T-helper 2 cell treated with Interferon-gamma antibody and Interleukin-4, amounts not matched to agents 5 μg/mL and 100 μg/mL, for 36 hours (primary cell): ENCODE measurements at regions not wholly inside any gene's neighbourhood (a gene's known extent, or its start where the extent isn't known, plus 50 kb on each side); places are given as distances from the start of the nearest gene placed in this dataset.
"Not testable (repeated sequence)": the region's sequence is repeated elsewhere in the genome, so short reads cannot be mapped to it uniquely, and the experiment has no call there.

Source experiments
- DNase-seq: peaks from one replicate; pipeline ENCODE4 v3.0.0; 2021; ENCODE audit warnings: low spot score
- H3K27ac Mint-ChIP-seq: one replicate; pipeline ENCODE4 v1.8.0; 2021; ENCODE audit warnings: mild to moderate bottlenecking, mixed read lengths
- H3K27me3 Mint-ChIP-seq: one replicate; pipeline ENCODE4 v1.8.0; 2021; ENCODE audit warnings: low read depth, mixed read lengths
- H3K36me3 Mint-ChIP-seq: one replicate; pipeline ENCODE4 v1.8.0; 2021; ENCODE audit warnings: low read depth, mixed read lengths
- H3K4me1 Mint-ChIP-seq: one replicate; pipeline ENCODE4 v1.8.0; 2021; ENCODE audit warnings: low read depth, mixed read lengths
- H3K4me3 Mint-ChIP-seq: one replicate; pipeline ENCODE4 v1.8.0; 2022; ENCODE audit warnings: mild to moderate bottlenecking, moderate library complexity, mixed read lengths
- H3K9me3 Mint-ChIP-seq: one replicate; pipeline ENCODE4 v1.8.0; 2021; ENCODE audit warnings: mixed read lengths

DNA sequence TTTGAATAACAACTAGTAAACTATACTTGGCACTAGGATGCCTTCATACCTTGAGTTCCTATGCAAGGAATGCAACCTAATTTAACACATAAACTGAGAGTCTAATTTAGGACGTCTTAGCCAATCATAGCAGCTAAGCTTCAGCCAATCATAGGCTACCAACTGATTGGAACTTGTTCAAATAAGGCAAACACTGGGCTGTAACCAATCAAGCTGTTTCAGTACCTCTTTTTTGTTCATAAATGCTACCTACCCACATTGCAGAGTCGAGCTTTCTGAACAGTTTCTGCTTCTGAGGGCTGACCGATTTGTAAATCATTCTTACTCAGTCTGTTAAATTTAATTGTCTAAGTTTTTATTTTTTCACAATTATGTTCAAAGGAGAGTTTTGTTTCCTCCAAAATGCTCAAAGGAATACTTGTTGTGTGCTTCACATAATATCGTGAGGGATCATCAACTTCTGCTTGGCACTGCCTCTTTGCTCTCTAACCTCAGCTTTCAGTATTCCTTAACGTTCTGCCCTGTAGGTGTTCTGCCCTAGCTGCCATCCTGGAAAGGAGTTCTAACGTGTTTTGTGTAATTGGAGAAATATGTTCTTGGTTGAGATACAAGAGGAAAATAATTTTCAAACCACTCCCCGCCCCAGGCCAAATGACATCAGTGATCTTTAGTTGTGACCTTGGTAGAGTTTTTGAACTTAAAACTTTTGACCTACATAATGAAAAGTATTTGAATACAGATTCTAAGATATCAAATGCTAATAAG, 380.4 kb upstream of the MIS18BP1 start:
- Mint-ChIP-seq H3K4me1 (no peaks in the 10 kb centered on the region), H3K4me3 (no peak overlapping the region), H3K27ac (no peak overlapping the region), H3K27me3 (no peaks in the 10 kb centered on the region), H3K36me3 (peaks cover 2% of the 10 kb centered on the region), H3K9me3 (peaks cover 36% of the 10 kb centered on the region)
- DNase-seq, result no peak

GRCh38 chr14:45621731-45622130, 368.7 kb upstream of the MIS18BP1 start:
- Mint-ChIP-seq H3K4me3 (no peak overlapping the region), H3K4me1 (no peaks in the 10 kb centered on the region), H3K36me3 (no peaks in the 10 kb centered on the region), H3K27me3 (no peaks in the 10 kb centered on the region), H3K9me3 (peaks cover 23% of the 10 kb centered on the region), H3K27ac (no peak overlapping the region)
- DNase-seq, result no peak

DNA sequence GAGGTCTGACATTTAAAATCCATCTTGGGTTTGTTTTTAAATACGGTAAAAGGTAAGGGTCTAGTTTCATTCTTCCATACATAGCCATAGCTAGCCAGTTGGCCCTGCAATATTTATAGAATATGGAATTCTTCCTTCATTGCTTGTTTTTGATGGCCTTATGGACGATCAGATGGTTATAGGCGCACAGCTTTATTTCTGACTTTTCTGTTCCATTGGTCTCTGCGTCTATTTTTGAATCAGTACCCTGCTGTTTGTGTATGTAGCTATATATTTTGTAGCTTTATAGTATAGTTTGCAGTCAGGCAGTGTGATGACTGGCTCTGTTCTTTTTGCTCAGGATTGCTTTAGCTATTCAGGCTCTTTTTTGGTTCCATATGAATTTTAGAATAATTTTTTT, 366.8 kb upstream of the MIS18BP1 start:
- no peak overlapping the region for H3K27ac Mint-ChIP-seq
- no peak for DNase-seq
- peaks cover 19% of the 10 kb centered on the region for H3K9me3 Mint-ChIP-seq
- no peak overlapping the region for H3K4me3 Mint-ChIP-seq
- H3K4me1 Mint-ChIP-seq, result no peaks in the 10 kb centered on the region
- H3K36me3 Mint-ChIP-seq, result no peaks in the 10 kb centered on the region
- H3K27me3 Mint-ChIP-seq, result no peaks in the 10 kb centered on the region

DNA sequence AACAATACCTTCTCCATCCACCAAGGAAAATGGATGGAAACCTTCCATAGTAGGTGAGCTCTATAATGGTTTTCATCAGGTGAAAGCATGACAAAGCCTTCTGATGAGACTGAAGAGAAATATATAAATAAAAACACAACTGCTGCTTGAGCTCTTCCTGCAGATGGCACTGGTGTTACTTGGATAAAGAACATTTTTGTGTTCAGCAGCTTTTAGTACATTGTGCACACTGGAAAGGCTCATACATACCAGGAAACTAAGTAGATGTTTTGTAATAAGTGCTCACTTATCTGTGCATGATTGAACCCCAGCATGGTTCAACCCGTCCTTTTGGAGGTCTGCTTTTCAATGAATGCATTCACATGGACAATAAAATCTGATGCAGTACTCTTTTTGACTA, 357.3 kb upstream of the MIS18BP1 start:
- Mint-ChIP-seq H3K4me3 (no peak overlapping the region), H3K4me1 (no peaks in the 10 kb centered on the region), H3K27ac (no peak overlapping the region), H3K36me3 (no peaks in the 10 kb centered on the region), H3K9me3 (peaks cover 10% of the 10 kb centered on the region), H3K27me3 (no peaks in the 10 kb centered on the region)
- DNase-seq, result no peak

DNA sequence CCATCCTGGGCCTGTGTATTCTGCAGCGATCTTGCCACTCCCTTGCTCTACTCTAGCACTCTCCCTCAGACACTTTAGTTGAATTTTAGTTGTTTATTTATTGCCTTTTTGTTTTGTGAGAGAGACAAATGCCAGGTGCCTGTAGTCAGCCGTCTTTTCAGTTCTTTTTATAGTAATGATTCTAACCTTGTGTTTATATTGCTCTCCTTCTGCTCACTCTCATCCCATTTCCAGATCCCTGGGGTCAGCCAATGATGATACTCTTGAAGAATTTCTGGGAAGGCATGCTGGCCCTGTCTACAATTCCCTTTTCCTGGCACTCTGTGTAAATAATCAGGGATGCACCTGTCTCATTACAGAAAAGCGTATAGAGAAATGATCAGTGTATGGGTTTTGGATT, 334.1 kb upstream of the MIS18BP1 start:
- Mint-ChIP-seq H3K4me1 (no peaks in the 10 kb centered on the region), H3K9me3 (peaks cover 72% of the 10 kb centered on the region), H3K27me3 (no peaks in the 10 kb centered on the region), H3K27ac (no peak overlapping the region), H3K4me3 (no peak overlapping the region), H3K36me3 (no peaks in the 10 kb centered on the region)
- no peak for DNase-seq

DNA sequence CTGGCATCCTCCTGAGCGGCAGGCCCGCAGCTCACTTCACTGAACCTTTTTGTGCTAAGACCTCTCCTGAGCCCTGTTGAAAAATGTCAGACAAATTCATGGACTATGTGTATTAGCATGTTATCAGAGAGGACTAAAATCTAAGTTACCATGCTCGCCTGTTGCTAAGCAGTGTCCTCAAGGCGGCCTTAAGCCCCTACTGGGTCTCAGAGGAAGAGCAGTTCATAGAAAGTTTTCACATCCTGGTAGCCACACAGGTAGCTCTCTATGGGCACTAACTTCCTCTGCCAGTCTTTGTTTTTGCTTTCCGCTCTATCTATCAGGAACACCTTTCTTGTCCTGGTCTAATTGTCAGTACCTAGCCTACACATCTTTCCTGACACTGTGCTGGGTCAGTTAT, 306.6 kb upstream of the MIS18BP1 start:
- no peaks in the 10 kb centered on the region for H3K27me3 Mint-ChIP-seq
- peaks cover 5% of the 10 kb centered on the region for H3K9me3 Mint-ChIP-seq
- no peaks in the 10 kb centered on the region for H3K36me3 Mint-ChIP-seq
- no peak overlapping the region for H3K4me3 Mint-ChIP-seq
- no peaks in the 10 kb centered on the region for H3K4me1 Mint-ChIP-seq
- no peak overlapping the region for H3K27ac Mint-ChIP-seq
- DNase-seq, result no peak

DNA sequence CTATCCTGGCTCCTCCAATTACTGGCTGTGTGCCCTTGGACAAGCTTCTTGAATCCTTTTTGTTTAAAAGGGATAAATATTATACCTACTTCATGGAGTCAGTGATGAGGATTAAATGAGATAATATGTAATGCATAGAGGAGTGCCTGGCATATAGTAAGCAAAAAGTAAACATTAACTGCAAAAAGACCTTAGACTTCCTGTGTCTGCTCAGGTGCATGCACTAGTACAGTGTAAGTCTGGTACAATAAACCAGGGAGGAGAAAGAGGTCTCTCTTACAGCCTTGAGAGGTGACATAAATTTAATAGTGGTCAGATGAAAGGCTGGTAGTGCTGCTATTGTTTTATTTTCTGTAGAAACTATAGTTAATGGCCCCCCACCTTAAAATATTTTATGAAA, 305.2 kb upstream of the MIS18BP1 start:
- no peak for DNase-seq
- Mint-ChIP-seq H3K27ac (no peak overlapping the region), H3K27me3 (no peaks in the 10 kb centered on the region), H3K4me1 (no peaks in the 10 kb centered on the region), H3K9me3 (peaks cover 9% of the 10 kb centered on the region), H3K36me3 (no peaks in the 10 kb centered on the region), H3K4me3 (no peak overlapping the region)

DNA sequence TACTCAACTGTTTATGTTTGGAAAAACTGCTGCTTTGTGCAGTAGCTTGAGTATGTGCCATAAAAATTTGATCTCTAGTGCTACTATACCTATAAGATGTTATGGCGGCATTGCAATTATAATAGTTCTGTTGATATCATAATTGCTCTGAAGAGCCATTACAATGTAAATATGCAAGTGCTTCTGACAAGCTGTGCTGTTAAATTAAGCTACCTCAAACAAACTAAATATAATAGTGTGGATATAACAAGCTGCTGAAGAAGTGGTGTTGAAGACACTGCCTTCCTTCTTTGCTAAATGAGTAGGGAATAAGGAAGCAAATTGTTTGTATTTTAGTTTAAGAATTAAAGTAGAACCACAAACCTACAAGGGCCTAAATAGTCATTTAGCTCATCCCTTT, 301.0 kb upstream of the MIS18BP1 start:
- peaks cover 23% of the 10 kb centered on the region for H3K9me3 Mint-ChIP-seq
- DNase-seq, result no peak
- no peak overlapping the region for H3K27ac Mint-ChIP-seq
- H3K36me3 Mint-ChIP-seq, result no peaks in the 10 kb centered on the region
- H3K4me1 Mint-ChIP-seq, result no peaks in the 10 kb centered on the region
- H3K4me3 Mint-ChIP-seq, result no peak overlapping the region
- no peaks in the 10 kb centered on the region for H3K27me3 Mint-ChIP-seq

DNA sequence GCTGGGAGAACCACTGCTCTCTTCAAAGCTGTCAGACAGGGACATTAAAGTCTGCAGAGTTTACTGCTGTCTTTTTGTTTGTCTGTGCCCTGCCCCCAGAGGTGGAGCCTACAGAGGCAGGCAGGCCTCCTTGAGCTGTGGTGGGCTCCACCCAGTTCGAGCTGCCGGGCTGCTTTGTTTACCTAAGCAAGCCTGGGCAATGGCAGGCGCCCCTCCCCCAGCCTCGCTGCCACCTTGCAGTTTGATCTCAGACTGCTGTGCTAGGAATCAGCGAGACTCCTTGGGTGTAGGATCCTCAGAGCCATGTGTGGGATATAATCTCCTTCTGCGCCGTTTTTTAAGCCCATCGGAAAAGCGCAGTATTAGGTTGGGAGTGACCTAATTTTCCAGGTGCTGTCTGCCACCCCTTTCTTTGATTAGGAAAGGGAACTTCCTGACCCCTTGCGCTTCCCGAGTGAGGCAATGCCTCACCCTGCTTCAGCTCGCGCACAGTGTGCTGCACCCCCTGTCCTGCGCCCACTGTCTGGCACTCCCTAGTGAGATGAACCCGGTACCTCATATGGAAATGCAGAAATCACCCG, 298.3 kb upstream of the MIS18BP1 start:
- not testable (repeated sequence) for H3K4me3 Mint-ChIP-seq
- peaks cover 23% of the 10 kb centered on the region for H3K9me3 Mint-ChIP-seq

GRCh38 chr14:45531022-45531421, 278.0 kb upstream of the MIS18BP1 start:
- H3K27me3 Mint-ChIP-seq, result no peaks in the 10 kb centered on the region
- H3K36me3 Mint-ChIP-seq, result no peaks in the 10 kb centered on the region
- H3K9me3 Mint-ChIP-seq, result peaks cover 15% of the 10 kb centered on the region
- H3K27ac Mint-ChIP-seq, result no peak overlapping the region
- no peak for DNase-seq
- no peak overlapping the region for H3K4me3 Mint-ChIP-seq
- H3K4me1 Mint-ChIP-seq, result no peaks in the 10 kb centered on the region

More for the DNA sequence above, 298.3 kb upstream of the MIS18BP1 start:
- not testable (repeated sequence) for H3K4me1 Mint-ChIP-seq, DNase-seq, H3K36me3 Mint-ChIP-seq, H3K27me3 Mint-ChIP-seq, H3K27ac Mint-ChIP-seq

DNA sequence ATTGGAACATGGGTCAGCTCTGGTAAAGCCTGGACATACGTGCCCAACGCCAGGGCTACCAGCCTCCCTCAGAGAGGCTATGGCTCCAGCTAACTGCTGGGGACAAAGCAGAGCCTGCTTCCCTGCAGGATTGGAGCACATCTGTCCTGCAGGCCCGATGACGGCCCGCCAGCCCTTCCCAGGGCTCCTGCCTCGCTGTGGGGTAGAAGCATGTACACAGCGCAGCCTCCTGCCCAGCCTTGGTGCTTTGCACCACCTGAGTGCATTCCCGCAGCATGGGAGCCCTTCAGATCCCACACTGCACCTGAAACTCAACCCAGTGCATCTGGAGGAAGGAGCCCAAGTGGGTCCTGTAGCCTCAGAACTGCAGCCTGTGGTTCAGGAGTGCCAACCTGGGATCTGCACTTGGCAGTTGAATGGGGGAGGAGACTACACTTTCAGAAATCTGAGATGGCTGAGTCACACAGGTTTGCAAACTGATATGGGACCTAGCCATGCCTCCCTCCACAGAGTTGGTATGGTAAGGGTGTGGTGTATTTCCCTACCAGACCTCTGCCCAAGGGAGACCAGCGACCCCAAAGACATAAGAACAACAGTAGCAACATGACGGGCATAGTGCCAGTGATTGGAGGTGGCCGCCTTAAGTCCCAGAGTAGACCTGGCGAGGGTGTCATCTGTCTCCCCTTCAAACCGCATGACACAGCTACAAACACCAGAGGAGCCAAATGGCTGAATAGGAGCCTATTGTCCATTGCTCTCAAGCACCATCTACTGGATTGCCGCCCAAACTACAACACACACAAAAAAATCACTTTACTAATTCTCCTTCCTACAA, 273.9 kb upstream of the MIS18BP1 start:
- DNase-seq, result no peak
- peaks cover 14% of the 10 kb centered on the region for H3K9me3 Mint-ChIP-seq
- H3K4me1 Mint-ChIP-seq, result no peaks in the 10 kb centered on the region
- H3K27ac Mint-ChIP-seq, result no peak overlapping the region
- no peaks in the 10 kb centered on the region for H3K27me3 Mint-ChIP-seq
- no peak overlapping the region for H3K4me3 Mint-ChIP-seq
- H3K36me3 Mint-ChIP-seq, result no peaks in the 10 kb centered on the region

GRCh38 chr14:45519766-45520165, 266.8 kb upstream of the MIS18BP1 start:
- no peak for DNase-seq
- no peaks in the 10 kb centered on the region for H3K36me3 Mint-ChIP-seq
- peaks cover 16% of the 10 kb centered on the region for H3K9me3 Mint-ChIP-seq
- H3K4me1 Mint-ChIP-seq, result no peaks in the 10 kb centered on the region
- no peak overlapping the region for H3K4me3 Mint-ChIP-seq
- H3K27ac Mint-ChIP-seq, result no peak overlapping the region
- no peaks in the 10 kb centered on the region for H3K27me3 Mint-ChIP-seq

DNA sequence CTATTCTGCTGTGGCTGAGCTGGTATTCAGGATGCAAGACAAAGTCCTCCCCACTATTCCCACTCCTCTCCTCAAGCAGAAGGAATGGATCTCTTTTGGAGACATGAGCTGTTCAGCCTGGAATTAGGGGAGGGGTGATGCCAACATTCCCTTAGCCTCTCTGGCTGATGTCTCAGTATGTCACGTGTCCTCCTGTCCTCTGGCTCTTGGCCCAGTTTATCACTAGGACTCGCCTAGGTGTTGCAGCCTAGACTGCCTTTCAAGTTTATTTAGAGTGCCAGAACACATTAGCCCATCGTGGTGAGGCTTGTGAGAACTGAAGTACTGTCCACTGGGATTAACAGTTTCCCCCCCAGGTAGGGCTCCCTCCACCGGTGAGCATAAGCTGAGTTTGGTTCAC, 239.9 kb upstream of the MIS18BP1 start:
- H3K4me3 Mint-ChIP-seq, result no peak overlapping the region

GRCh38 chr14:45491914-45492313, 238.9 kb upstream of the MIS18BP1 start:
- no peak for DNase-seq
- Mint-ChIP-seq H3K9me3 (peaks cover 28% of the 10 kb centered on the region), H3K27ac (no peak overlapping the region), H3K4me3 (no peak overlapping the region), H3K36me3 (no peaks in the 10 kb centered on the region), H3K27me3 (no peaks in the 10 kb centered on the region), H3K4me1 (no peaks in the 10 kb centered on the region)

More for the DNA sequence above, 239.9 kb upstream of the MIS18BP1 start:
- Mint-ChIP-seq H3K4me1 (no peaks in the 10 kb centered on the region), H3K27me3 (no peaks in the 10 kb centered on the region), H3K36me3 (no peaks in the 10 kb centered on the region), H3K9me3 (peaks cover 25% of the 10 kb centered on the region), H3K27ac (no peak overlapping the region)
- DNase-seq, result no peak
